Stimulated activated CD4-positive, alpha-beta T cell treated with anti-CD3 and anti-CD28 coated beads, Interleukin-15, amount 100 ng/mL, for 48 hours (primary cell): ENCODE measurements at regions not wholly inside any gene's neighbourhood (a gene's known extent, or its start where the extent isn't known, plus 50 kb on each side); places are given as distances from the start of the nearest gene placed in this dataset.

Experiments
- DNase-seq, 2 donors: peaks; one replicate each; pipeline ENCODE4 v3.0.0-alpha.2; 2020; ENCODE audit warnings: low read depth in 2 of 2

GRCh38 chr6:19976411-19977129 is 139.4 kb downstream of the ID4 start:
- DNase-seq = no peak

- no peak for DNase-seq
Observed at GRCh38 chr6:19979059-19979458, 141.9 kb downstream of the ID4 start.

DNA sequence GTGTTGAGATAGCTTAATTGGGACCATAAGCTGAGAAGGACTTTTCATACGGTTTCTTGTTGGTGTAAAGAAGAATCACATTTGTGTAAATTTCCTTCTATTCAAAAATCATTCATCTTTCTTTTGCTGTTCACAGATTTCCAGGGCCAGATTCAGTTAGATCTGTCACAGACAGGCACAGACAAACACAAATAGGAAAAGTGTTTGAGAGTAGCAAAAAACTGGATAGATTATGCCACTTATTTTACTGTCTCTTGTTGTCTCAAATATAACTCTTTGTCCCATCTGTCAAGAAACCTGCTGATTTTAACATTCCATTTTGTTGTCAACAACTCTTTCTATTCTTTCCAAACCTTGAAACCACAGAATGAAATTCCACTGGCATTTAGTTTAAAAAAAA is 142.8 kb downstream of the ID4 start:
- no peak for DNase-seq

- no peak for DNase-seq
Observed at GRCh38 chr6:19983374-19983773, 146.2 kb downstream of the ID4 start.

- no peak for DNase-seq
Observed at GRCh38 chr6:19986691-19987438, 149.7 kb downstream of the ID4 start.

- DNase-seq = no peak
Observed at GRCh38 chr6:19988555-19988954, 151.4 kb downstream of the ID4 start.

GRCh38 chr6:19991176-19991575 is 154.0 kb downstream of the ID4 start:
- DNase-seq = no peak

GRCh38 chr6:19994909-19995308 is 157.7 kb downstream of the ID4 start:
- no peak for DNase-seq

DNA sequence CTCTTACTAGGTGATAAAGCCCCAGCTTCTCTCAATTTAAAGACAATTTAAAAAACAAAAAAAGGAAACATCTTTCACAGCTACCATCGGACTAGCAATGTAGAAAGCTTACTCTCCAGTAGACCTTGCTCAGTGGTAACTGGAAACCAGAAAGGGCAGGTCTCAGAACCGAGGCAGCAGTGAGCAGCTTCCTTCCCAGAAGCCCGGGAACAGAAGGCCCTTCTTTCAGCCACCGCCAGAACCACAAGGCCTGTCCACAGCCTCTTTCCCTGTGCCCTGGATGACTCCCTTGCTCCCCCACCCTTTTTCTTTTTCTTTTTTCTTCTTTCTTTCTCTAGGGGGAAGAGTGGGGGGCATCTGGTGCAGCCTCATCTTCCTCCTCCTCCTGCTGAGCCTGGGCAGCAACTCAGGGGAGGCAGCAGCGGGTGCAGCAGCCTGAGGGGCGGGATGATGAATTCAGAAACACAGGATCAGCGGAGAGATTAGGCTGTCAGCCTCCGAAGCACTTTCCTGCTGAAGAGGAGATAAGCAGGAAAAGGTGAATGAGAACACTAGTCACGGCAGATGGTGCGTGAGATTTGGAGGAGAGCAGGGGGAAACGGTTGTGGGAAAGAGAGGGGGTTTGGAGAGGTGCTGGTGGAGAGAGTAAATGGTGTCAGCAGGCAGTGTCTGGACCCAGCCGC is 158.5 kb downstream of the ID4 start:
- DNase-seq = no peak

DNA sequence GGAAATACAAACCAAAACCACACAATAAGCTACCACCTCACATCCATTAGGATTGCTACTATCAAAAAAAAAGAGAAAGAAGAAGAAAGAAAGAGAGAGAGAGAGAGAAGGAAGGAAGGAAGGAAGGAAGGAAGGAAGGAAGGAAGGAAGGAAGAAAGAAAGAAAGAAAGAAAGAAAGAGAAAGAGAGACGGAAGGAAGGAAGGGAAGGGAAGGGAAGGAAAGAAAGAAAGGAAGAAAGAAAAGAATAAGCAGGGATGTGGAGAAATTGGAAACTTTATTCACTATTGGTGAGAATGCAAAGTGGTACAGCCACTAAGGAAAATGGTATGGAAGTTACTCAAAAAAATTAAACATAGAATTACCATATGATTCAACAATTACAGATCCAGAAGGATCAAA is 159.9 kb downstream of the ID4 start:
- no peak for DNase-seq

- no peak for DNase-seq
Observed at GRCh38 chr6:19998541-19998940, 161.4 kb downstream of the ID4 start.

DNA sequence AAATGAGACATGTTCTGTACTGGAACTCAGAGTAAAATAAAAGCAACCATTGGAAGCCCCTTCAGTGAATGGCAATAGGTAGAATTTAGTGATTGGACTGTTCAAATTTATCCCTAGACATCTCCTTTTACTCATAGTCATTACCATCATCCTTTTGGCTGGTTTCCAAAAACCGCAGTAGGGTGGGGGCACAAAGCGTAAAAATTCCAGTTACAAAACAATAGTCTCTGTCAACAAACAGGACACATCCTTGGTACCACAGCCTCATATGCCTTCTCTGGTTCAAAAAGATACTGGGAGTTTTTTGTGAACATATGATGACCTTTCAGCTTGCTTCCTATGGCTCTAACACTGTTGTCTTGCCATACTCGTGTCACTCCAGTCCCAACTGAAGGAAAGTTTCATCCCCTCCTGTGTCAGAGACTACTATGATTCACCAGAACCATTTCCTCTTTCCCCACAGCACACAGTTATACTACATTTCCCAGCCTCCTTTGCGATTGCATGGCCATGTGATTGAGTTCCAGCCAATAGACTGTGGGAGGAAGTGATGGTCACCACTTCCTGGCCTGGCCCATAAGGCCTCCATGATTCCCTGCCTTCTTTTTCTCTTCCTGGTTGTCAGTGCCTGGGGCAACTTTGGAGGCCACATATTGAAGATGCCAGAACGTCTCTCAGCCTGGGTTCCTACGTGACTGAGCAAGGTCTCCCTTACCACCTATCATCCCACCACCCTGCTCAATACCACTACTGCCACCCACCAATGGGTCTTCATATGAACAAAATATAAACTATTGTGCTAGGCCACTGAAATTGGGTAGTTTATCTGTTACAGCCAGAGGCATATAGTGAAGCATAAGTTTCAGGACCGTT is 162.4 kb downstream of the ID4 start:
- DNase-seq = peak; percentile 1 to 4

GRCh38 chr6:20001286-20001685 is 164.1 kb downstream of the ID4 start:
- DNase-seq = no peak

DNA sequence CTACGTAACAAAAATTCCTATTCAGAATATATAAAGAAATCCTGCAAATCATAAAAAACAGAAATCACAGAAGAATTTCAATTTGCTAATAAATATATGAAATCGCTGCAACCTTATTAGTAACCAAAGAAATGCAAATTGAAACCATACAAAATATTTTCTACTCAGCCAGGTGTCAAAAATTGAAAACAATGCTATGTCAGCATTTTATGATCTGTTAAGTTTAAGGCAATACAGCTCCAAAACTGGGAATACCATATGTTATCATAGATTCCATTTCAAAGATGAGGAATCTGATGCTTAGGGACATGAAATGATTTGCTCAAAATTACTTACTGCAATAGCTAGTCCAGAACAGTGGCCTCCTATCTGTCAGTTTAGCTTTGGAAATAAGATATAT is 168.9 kb downstream of the ID4 start:
- DNase-seq = no peak

DNA sequence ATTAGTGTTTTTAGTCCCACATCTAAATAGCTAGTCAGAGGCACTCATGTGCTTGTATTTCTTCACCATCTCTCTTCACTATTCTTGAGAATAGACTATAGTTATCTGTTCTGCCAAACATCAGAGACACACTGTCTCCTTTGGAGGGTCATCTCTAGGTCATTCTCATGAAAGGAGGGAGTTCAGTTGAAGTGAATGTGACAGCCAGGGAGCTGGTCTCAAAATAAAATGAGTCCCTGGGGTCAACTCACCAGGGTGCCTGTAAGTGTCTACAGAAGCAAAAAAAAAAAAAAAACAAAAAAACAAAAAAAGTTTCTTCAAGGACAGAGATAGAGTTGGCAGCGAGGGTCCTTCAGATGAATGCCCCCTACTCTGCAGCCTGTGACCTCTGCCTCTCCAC is 171.0 kb downstream of the ID4 start:
- DNase-seq = no peak

- no peak for DNase-seq
Observed at GRCh38 chr6:20013066-20013861, 176.1 kb downstream of the ID4 start.

GRCh38 chr6:20014508-20014907 is 177.3 kb downstream of the ID4 start:
- DNase-seq = no peak

DNA sequence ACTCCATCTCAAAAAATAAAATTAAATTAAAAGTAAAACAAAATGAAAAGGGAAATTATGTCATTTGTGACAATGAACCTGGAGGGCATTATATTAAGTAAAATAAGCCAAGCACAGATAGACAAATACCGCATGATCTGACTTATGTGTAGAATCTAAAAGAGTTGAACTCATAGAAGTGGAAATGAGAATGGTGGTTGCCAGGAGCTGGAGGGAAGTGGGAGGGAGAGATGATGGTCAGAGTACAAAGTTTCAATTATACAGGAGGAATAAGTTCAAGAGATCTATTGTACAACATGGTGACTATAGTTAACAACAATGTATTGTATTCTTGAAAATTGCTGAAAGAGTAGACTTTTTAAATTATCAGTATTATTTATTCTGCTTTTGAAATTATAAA is 183.4 kb downstream of the ID4 start:
- no peak for DNase-seq

GRCh38 chr6:20021795-20022194 is 184.6 kb downstream of the ID4 start:
- no peak for DNase-seq

DNA sequence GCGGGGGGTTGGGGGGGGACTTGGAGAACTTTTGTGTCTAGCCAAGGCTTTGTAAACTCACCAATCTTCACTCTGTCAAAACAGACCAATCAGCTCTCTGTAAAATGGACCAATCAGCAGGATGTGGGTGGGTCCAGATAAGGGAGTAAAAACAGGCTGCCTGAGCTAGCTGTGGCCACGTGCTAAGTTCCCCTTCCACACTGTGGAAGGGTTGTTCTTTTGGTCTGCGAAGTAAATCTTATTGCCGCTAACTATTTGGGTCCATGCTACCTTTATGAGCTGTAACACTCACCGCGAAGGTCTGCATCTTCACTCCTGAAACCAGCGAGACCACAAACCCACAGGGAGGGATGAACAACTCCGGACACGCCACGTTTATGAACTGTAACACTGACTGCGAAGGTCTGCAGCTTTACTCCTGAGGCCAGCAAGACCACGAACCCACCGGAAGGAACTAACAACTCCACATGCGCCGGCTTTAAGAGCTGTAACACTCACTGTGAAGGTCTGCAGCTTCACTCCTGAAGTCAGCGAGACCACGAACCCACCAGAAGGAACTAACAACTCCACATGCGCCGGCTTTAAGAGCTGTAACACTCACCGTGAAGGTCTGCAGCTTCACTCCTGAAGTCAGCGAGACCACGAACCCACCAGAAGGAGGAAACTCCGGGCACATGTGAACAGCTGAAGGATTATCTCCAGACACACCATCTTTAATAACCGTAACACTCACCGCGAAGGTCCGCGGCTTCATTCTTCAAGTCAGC is 186.6 kb downstream of the ID4 start:
- DNase-seq = peak; percentile 4 to 6
